SK-N-SH treated with all-trans-retinoic acid at 6 μM for 48 hours (cell line): ENCODE measurements at regions not wholly inside any gene's neighbourhood (a gene's known extent, or its start where the extent isn't known, plus 50 kb on each side); places are given as distances from the start of the nearest gene placed in this dataset.

Experiments used
- ARNTL ChIP-seq: fragments of 450-650 bp; formaldehyde crosslinking; IDR thresholded peaks from 2 replicates; pipeline ENCODE4 v1.5.0; 2020; ENCODE audit warnings: low read depth, mild to moderate bottlenecking, moderate library complexity, borderline replicate concordance
- ESRRG ChIP-seq: fragments of 250-450 bp; sonication (Bioruptor Pico); IDR thresholded peaks from 2 replicates; pipeline ENCODE4 v1.6.1; 2021; ENCODE audit warnings: mild to moderate bottlenecking
- GLIS3 ChIP-seq: fragments of 250-450 bp; sonication (Bioruptor Pico); IDR thresholded peaks from 2 replicates; pipeline ENCODE4 v1.5.0; 2020; ENCODE audit warnings: mild to moderate bottlenecking, moderate library complexity
- OSR1 ChIP-seq: fragments of 250-450 bp; sonication (Bioruptor Pico); IDR thresholded peaks from 2 replicates; pipeline ENCODE4 v1.8.0; 2022; ENCODE audit warnings: moderate library complexity, mild to moderate bottlenecking, inconsistent platforms
- TCF4 ChIP-seq: fragments of 250-450 bp; sonication (Bioruptor Pico); IDR thresholded peaks from 2 replicates; pipeline ENCODE4 v1.8.0; 2021; ENCODE audit warnings: mild to moderate bottlenecking, moderate library complexity, borderline replicate concordance
- TOX ChIP-seq: fragments of 250-450 bp; sonication (Bioruptor Pico); IDR thresholded peaks from 2 replicates; pipeline ENCODE4 v1.8.0; 2021; ENCODE audit warnings: mild to moderate bottlenecking, moderate library complexity, borderline replicate concordance
- ZC3H10 ChIP-seq: fragments of 250-450 bp; sonication (Bioruptor Pico); IDR thresholded peaks from 2 replicates; pipeline ENCODE4 v1.5.1; 2021; ENCODE audit warnings: mild to moderate bottlenecking, moderate library complexity
- ZFP3 ChIP-seq: fragments of 250-450 bp; sonication (Bioruptor Pico); IDR thresholded peaks from 2 replicates; pipeline ENCODE4 v1.5.0; 2020; ENCODE audit warnings: mild to moderate bottlenecking, moderate library complexity
- ZFP30 ChIP-seq: fragments of 450-650 bp; formaldehyde crosslinking; IDR thresholded peaks from 2 replicates; pipeline ENCODE4 v1.5.0; 2022; ENCODE audit warnings: mild to moderate bottlenecking, moderate library complexity
- ZNF8 ChIP-seq: fragments of 450-650 bp; formaldehyde crosslinking; IDR thresholded peaks from 2 replicates; pipeline ENCODE4 v1.5.0; 2020; ENCODE audit warnings: mild to moderate bottlenecking, moderate library complexity
- TF ChIP-seq, protein P1 (sequence below): fragments of 250-450 bp; sonication (Bioruptor Pico); IDR thresholded peaks from 2 replicates; pipeline ENCODE4 v1.8.0; 2020; ENCODE audit warnings: mild to moderate bottlenecking, moderate library complexity, borderline replicate concordance
- TF ChIP-seq, protein P2 (sequence below): fragments of 250-450 bp; sonication (Bioruptor Pico); IDR thresholded peaks from 2 replicates; pipeline ENCODE4 v1.5.0; 2020; ENCODE audit warnings: mild to moderate bottlenecking, moderate library complexity
- TF ChIP-seq, protein P3 (sequence below): fragments of 250-450 bp; sonication (Bioruptor Pico); IDR thresholded peaks from 2 replicates; pipeline ENCODE4 v1.8.0; 2021; ENCODE audit warnings: low read depth, mild to moderate bottlenecking, moderate library complexity, borderline replicate concordance
- TF ChIP-seq, protein P4 (sequence below): fragments of 250-450 bp; sonication (Bioruptor Pico); IDR thresholded peaks from 2 replicates; pipeline ENCODE4 v1.5.1; 2020; ENCODE audit warnings: low read depth, mild to moderate bottlenecking, moderate library complexity

DNA sequence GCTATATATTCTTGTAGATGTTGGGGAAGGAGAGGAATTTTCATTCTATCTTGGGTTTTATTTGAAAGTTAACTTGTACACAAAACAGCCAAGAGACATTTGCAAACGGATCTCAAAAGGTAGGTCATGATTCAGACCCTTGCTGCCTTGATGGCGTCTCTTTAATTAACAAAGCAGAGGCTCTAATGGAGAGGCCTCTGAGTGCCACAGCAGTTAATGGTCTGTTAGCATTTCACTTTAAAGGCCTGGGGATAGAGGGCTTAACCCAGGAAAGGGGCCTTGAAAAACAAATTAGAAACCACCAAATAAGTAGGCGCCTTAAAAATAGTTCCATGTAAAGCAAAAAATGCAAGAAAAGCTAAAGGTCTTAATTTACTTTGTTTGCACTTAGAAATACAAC, 836.9 kb upstream of the CELF4 start:
- no peak for TF ChIP-seq ZFP3 (CRISPR knock-in tag)
- TF ChIP-seq, protein P1, sequence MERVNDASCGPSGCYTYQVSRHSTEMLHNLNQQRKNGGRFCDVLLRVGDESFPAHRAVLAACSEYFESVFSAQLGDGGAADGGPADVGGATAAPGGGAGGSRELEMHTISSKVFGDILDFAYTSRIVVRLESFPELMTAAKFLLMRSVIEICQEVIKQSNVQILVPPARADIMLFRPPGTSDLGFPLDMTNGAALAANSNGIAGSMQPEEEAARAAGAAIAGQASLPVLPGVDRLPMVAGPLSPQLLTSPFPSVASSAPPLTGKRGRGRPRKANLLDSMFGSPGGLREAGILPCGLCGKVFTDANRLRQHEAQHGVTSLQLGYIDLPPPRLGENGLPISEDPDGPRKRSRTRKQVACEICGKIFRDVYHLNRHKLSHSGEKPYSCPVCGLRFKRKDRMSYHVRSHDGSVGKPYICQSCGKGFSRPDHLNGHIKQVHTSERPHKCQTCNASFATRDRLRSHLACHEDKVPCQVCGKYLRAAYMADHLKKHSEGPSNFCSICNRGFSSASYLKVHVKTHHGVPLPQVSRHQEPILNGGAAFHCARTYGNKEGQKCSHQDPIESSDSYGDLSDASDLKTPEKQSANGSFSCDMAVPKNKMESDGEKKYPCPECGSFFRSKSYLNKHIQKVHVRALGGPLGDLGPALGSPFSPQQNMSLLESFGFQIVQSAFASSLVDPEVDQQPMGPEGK: no peak
- no peak for TF ChIP-seq ZFP30
- TF ChIP-seq, protein P2, sequence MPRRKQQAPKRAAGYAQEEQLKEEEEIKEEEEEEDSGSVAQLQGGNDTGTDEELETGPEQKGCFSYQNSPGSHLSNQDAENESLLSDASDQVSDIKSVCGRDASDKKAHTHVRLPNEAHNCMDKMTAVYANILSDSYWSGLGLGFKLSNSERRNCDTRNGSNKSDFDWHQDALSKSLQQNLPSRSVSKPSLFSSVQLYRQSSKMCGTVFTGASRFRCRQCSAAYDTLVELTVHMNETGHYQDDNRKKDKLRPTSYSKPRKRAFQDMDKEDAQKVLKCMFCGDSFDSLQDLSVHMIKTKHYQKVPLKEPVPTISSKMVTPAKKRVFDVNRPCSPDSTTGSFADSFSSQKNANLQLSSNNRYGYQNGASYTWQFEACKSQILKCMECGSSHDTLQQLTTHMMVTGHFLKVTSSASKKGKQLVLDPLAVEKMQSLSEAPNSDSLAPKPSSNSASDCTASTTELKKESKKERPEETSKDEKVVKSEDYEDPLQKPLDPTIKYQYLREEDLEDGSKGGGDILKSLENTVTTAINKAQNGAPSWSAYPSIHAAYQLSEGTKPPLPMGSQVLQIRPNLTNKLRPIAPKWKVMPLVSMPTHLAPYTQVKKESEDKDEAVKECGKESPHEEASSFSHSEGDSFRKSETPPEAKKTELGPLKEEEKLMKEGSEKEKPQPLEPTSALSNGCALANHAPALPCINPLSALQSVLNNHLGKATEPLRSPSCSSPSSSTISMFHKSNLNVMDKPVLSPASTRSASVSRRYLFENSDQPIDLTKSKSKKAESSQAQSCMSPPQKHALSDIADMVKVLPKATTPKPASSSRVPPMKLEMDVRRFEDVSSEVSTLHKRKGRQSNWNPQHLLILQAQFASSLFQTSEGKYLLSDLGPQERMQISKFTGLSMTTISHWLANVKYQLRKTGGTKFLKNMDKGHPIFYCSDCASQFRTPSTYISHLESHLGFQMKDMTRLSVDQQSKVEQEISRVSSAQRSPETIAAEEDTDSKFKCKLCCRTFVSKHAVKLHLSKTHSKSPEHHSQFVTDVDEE (CRISPR knock-in tag): no peak
- no peak for TF ChIP-seq GLIS3 (CRISPR knock-in tag)
- no peak for TF ChIP-seq ARNTL
- no peak for TF ChIP-seq TOX (CRISPR knock-in tag)
- TF ChIP-seq, protein P3, sequence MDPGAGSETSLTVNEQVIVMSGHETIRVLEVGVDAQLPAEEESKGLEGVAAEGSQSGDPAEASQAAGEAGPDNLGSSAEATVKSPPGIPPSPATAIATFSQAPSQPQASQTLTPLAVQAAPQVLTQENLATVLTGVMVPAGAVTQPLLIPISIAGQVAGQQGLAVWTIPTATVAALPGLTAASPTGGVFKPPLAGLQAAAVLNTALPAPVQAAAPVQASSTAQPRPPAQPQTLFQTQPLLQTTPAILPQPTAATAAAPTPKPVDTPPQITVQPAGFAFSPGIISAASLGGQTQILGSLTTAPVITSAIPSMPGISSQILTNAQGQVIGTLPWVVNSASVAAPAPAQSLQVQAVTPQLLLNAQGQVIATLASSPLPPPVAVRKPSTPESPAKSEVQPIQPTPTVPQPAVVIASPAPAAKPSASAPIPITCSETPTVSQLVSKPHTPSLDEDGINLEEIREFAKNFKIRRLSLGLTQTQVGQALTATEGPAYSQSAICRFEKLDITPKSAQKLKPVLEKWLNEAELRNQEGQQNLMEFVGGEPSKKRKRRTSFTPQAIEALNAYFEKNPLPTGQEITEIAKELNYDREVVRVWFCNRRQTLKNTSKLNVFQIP (CRISPR knock-in tag): no peak
- no peak for TF ChIP-seq OSR1
- TF ChIP-seq, protein P4, sequence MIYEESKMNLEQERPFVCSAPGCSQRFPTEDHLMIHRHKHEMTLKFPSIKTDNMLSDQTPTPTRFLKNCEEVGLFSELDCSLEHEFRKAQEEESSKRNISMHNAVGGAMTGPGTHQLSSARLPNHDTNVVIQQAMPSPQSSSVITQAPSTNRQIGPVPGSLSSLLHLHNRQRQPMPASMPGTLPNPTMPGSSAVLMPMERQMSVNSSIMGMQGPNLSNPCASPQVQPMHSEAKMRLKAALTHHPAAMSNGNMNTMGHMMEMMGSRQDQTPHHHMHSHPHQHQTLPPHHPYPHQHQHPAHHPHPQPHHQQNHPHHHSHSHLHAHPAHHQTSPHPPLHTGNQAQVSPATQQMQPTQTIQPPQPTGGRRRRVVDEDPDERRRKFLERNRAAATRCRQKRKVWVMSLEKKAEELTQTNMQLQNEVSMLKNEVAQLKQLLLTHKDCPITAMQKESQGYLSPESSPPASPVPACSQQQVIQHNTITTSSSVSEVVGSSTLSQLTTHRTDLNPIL: no peak
- TF ChIP-seq ZNF8 (CRISPR knock-in tag): no peak
- TF ChIP-seq TCF4 (CRISPR knock-in tag): no peak
- no peak for TF ChIP-seq ZC3H10 (CRISPR knock-in tag)
- no peak for TF ChIP-seq ESRRG (CRISPR knock-in tag)
